ENCODE measurements at regions not wholly inside any gene's neighbourhood (a gene's known extent, or its start where the extent isn't known, plus 50 kb on each side); places are given as distances from the start of the nearest gene placed in this dataset.

- no peaks in the 10 kb centered on the region for H3K9me3 ChIP-seq (ENCODE audit: low read depth, low read length)
- H3K4me1 ChIP-seq (ENCODE audit: insufficient read depth, low read length), result no peaks in the 10 kb centered on the region
- H3K27ac ChIP-seq (ENCODE audit: low read depth, low read length), result no peak overlapping the region
- H3K36me3 ChIP-seq (ENCODE audit: insufficient read depth, low read length), result no peaks in the 10 kb centered on the region
- no peak overlapping the region for H2AFZ ChIP-seq (ENCODE audit: low read length)
- H3K4me2 ChIP-seq (ENCODE audit: insufficient read depth, low read length), result no peak overlapping the region
- H3K4me3 ChIP-seq (ENCODE audit: insufficient read depth, low read length), result no peak overlapping the region
- H3K27me3 ChIP-seq (ENCODE audit: insufficient read depth, low read length), result no peaks in the 10 kb centered on the region
- no peaks in the 10 kb centered on the region for H3K79me2 ChIP-seq (ENCODE audit: insufficient read depth, low read length)
- no peaks in the 10 kb centered on the region for H4K20me1 ChIP-seq (ENCODE audit: insufficient read depth, low read length)
- TF ChIP-seq, protein P1, sequence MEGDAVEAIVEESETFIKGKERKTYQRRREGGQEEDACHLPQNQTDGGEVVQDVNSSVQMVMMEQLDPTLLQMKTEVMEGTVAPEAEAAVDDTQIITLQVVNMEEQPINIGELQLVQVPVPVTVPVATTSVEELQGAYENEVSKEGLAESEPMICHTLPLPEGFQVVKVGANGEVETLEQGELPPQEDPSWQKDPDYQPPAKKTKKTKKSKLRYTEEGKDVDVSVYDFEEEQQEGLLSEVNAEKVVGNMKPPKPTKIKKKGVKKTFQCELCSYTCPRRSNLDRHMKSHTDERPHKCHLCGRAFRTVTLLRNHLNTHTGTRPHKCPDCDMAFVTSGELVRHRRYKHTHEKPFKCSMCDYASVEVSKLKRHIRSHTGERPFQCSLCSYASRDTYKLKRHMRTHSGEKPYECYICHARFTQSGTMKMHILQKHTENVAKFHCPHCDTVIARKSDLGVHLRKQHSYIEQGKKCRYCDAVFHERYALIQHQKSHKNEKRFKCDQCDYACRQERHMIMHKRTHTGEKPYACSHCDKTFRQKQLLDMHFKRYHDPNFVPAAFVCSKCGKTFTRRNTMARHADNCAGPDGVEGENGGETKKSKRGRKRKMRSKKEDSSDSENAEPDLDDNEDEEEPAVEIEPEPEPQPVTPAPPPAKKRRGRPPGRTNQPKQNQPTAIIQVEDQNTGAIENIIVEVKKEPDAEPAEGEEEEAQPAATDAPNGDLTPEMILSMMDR (IDR thresholded peaks at IDR 0.05; ENCODE audit: extremely low read depth, low read depth, low read length), result no peak
- no peak for DNase-seq (ENCODE audit: insufficient read length, low spot score, missing footprints)
Observed at GRCh38 chr6:71707059-71707458, 179.3 kb upstream of the RIMS1 start.

DNA sequence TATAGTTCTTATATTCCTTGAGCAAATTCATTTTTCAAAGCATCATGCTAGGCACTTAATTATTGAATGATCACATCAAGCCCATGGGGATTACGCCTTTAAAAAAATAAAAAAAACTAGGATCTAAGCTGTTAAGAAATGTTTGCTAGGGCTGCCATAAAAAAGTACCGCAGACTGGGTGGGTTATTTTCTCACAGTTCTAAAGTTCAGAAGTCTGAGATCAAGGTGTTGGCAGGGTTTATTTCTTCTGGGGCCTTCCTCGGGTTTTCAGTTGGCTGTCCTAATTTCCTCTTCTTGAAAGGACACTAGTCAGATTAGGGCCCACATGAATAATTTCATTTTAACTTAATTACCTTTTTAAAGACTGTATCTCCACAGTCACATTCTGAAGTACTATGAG lies 165.6 kb upstream of the RIMS1 start:
- H3K9me3 ChIP-seq (ENCODE audit: low read depth, low read length), result no peaks in the 10 kb centered on the region
- no peak overlapping the region for H3K4me3 ChIP-seq (ENCODE audit: insufficient read depth, low read length)
- DNase-seq (ENCODE audit: insufficient read length, low spot score, missing footprints), result no peak
- no peaks in the 10 kb centered on the region for H4K20me1 ChIP-seq (ENCODE audit: insufficient read depth, low read length)
- H3K4me2 ChIP-seq (ENCODE audit: insufficient read depth, low read length), result no peak overlapping the region
- peaks cover 9% of the 10 kb centered on the region for H3K4me1 ChIP-seq (ENCODE audit: insufficient read depth, low read length)
- H3K27ac ChIP-seq (ENCODE audit: low read depth, low read length), result no peak overlapping the region
- H3K36me3 ChIP-seq (ENCODE audit: insufficient read depth, low read length), result no peaks in the 10 kb centered on the region
- H3K79me2 ChIP-seq (ENCODE audit: insufficient read depth, low read length), result no peaks in the 10 kb centered on the region
- H3K27me3 ChIP-seq (ENCODE audit: insufficient read depth, low read length), result no peaks in the 10 kb centered on the region
- TF ChIP-seq, protein P1 (IDR thresholded peaks at IDR 0.05; ENCODE audit: extremely low read depth, low read depth, low read length), result no peak
- H2AFZ ChIP-seq (ENCODE audit: low read length), result no peak overlapping the region

DNA sequence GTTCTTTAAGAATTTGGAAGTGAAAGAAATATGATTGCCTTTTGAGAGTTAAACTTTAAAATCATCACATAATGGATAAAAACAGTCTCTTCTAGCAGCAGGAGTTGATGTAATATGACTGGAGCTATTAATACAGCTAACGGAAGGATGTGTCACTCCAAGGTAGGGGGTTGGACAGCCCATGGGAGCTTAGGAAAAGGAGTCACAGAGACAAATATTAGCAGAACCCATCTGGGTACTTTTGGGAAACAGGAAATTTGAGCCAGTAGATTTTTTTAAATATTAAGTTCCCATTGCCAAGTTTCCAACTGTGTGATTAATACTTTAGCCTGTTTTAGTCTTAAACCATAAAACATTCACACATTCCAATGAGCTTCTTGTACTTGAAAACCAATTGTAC lies 164.7 kb upstream of the RIMS1 start:
- Histone ChIP-seq H3K27ac (ENCODE audit: low read depth, low read length) (no peak overlapping the region), H3K9me3 (ENCODE audit: low read depth, low read length) (no peaks in the 10 kb centered on the region), H3K36me3 (ENCODE audit: insufficient read depth, low read length) (no peaks in the 10 kb centered on the region), H3K79me2 (ENCODE audit: insufficient read depth, low read length) (no peaks in the 10 kb centered on the region), H2AFZ (ENCODE audit: low read length) (no peak overlapping the region), H3K4me3 (ENCODE audit: insufficient read depth, low read length) (no peak overlapping the region), H3K4me2 (ENCODE audit: insufficient read depth, low read length) (no peak overlapping the region), H3K4me1 (ENCODE audit: insufficient read depth, low read length) (peaks cover 9% of the 10 kb centered on the region), H3K27me3 (ENCODE audit: insufficient read depth, low read length) (no peaks in the 10 kb centered on the region), H4K20me1 (ENCODE audit: insufficient read depth, low read length) (no peaks in the 10 kb centered on the region)
- TF ChIP-seq, protein P1 (IDR thresholded peaks at IDR 0.05; ENCODE audit: extremely low read depth, low read depth, low read length), result no peak
- DNase-seq (ENCODE audit: insufficient read length, low spot score, missing footprints), result no peak

- Histone ChIP-seq H3K27ac (ENCODE audit: low read depth, low read length) (no peak overlapping the region), H3K9me3 (ENCODE audit: low read depth, low read length) (no peaks in the 10 kb centered on the region), H3K79me2 (ENCODE audit: insufficient read depth, low read length) (no peaks in the 10 kb centered on the region), H3K4me1 (ENCODE audit: insufficient read depth, low read length) (peaks cover 9% of the 10 kb centered on the region), H3K27me3 (ENCODE audit: insufficient read depth, low read length) (no peaks in the 10 kb centered on the region), H2AFZ (ENCODE audit: low read length) (no peak overlapping the region), H3K4me2 (ENCODE audit: insufficient read depth, low read length) (no peak overlapping the region), H3K4me3 (ENCODE audit: insufficient read depth, low read length) (no peak overlapping the region), H3K36me3 (ENCODE audit: insufficient read depth, low read length) (no peaks in the 10 kb centered on the region), H4K20me1 (ENCODE audit: insufficient read depth, low read length) (no peaks in the 10 kb centered on the region)
- no peak for DNase-seq (ENCODE audit: insufficient read length, low spot score, missing footprints)
- TF ChIP-seq, protein P1 (IDR thresholded peaks at IDR 0.05; ENCODE audit: extremely low read depth, low read depth, low read length), result no peak
Observed at GRCh38 chr6:71722736-71723135, 163.6 kb upstream of the RIMS1 start.
